ENCODE measurements at regions not wholly inside any gene's neighbourhood (a gene's known extent, or its start where the extent isn't known, plus 50 kb on each side); places are given as distances from the start of the nearest gene placed in this dataset.

DNA sequence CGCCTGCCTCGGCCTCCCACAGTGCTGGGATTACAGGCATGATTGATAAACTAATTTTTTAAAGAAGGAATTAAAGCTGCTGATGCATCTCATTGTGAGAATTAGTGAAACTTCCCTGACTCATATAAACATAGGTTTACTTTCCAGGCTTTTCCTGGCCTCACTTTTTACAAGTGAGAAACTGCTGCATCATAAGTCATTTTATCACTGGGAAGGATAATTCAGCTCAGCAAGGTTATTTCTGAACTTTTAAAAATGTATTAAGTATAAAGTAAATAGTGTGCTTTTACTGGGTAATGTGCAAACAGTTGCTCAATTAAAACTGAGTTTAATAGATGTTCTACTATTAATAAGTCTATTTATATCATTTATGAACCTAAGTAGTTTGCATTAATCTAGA is 1130.3 kb upstream of the CDH2 start:
- DNase-seq (no peak), ATAC-seq (no peak)
- intact Hi-C loops (cut with DNase I): no loop called here
- Histone ChIP-seq H3K36me3 (replicated peaks in 1 of 2; ENCODE audit: insufficient read depth in 1 of 2, low read depth in 2 of 2) (no peaks in the 10 kb centered on the region), H3K27me3 (no peaks in the 10 kb centered on the region), H3K4me3 (no peak overlapping the region), H3K9me3 (no peaks in the 10 kb centered on the region), H3K4me1 (no peaks in the 10 kb centered on the region), H3K27ac (no peak overlapping the region)
- TF ChIP-seq CTCF (IDR thresholded peaks at IDR 0.05) (no peak), POLR2A (IDR thresholded peaks at IDR 0.05) (no peak)
- 72 to 82% methylated on average over 2 of the region's 2 CpGs for WGBS, 2 donors

GRCh38 chr18:29305516-29305915 is 1128.6 kb upstream of the CDH2 start:
- H3K9me3 ChIP-seq: no peaks in the 10 kb centered on the region
- DNase-seq: no peak
- TF ChIP-seq POLR2A (IDR thresholded peaks at IDR 0.05) (no peak), CTCF (IDR thresholded peaks at IDR 0.05) (no peak)
- WGBS, 2 donors: 59 to 65% methylated on average over 3 of the region's 3 CpGs
- no peak for ATAC-seq
- intact Hi-C loops (cut with DNase I): no loop called here
- no peaks in the 10 kb centered on the region for H3K36me3 ChIP-seq (replicated peaks in 1 of 2; ENCODE audit: insufficient read depth in 1 of 2, low read depth in 2 of 2)
- H3K4me1 ChIP-seq: no peaks in the 10 kb centered on the region
- no peak overlapping the region for H3K4me3 ChIP-seq
- H3K27ac ChIP-seq: no peak overlapping the region
- no peaks in the 10 kb centered on the region for H3K27me3 ChIP-seq

DNA sequence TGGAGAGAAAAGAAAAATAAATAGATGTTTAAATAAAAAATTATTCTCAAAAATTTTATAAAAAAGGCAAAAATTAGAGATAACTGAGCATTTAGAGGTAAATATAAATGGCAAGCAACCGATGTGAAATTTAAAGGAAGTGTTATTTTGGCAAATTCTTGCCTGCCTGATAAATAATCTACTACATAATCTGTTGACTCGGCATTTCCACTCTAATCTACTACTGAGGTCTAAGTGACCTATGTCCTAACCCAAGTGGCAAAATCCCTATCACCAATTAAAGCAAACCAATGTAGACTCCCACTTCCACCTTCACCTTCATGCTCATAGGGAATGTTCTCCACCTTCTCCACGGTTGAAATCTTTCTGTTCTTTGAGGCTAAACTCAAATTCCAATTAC is 1124.1 kb upstream of the CDH2 start:
- no peaks in the 10 kb centered on the region for H3K9me3 ChIP-seq
- H3K27ac ChIP-seq: no peak overlapping the region
- H3K4me3 ChIP-seq: no peak overlapping the region
- ATAC-seq: no peak
- WGBS, 2 donors: 42 to 52% methylated on average over 3 of the region's 3 CpGs
- no peaks in the 10 kb centered on the region for H3K36me3 ChIP-seq (replicated peaks in 1 of 2; ENCODE audit: insufficient read depth in 1 of 2, low read depth in 2 of 2)
- H3K27me3 ChIP-seq: no peaks in the 10 kb centered on the region
- H3K4me1 ChIP-seq: no peaks in the 10 kb centered on the region
- intact Hi-C loops (cut with DNase I): no loop called here
- TF ChIP-seq POLR2A (IDR thresholded peaks at IDR 0.05) (no peak), CTCF (IDR thresholded peaks at IDR 0.05) (no peak)
- DNase-seq: no peak

DNA sequence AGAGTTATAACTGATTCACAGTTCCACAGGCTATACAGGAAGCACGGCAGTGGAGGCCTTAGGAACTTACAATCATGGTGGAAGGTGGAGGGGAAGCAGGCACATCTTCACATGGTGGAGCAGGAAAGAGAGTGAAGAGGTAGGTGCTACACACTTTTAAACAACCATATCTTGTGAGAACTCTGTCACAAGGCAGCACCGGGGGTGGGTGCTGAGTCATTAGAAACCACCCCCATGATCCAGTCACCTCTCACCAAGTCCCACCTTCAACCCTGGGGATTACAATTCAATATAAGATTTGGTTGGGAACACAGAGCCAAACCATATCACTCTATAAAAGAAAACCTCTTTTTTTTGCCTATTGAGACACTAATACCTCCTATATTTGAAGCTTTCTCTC is 1108.5 kb upstream of the CDH2 start:
- Histone ChIP-seq H3K27ac (no peak overlapping the region), H3K36me3 (replicated peaks in 1 of 2; ENCODE audit: insufficient read depth in 1 of 2, low read depth in 2 of 2) (no peaks in the 10 kb centered on the region), H3K27me3 (no peaks in the 10 kb centered on the region), H3K4me3 (no peak overlapping the region), H3K9me3 (no peaks in the 10 kb centered on the region), H3K4me1 (no peaks in the 10 kb centered on the region)
- DNase-seq (no peak), ATAC-seq (no peak)
- no peak for TF ChIP-seq POLR2A (IDR thresholded peaks at IDR 0.05)
- no peak for TF ChIP-seq CTCF (IDR thresholded peaks at IDR 0.05)
- 56 to 57% methylated on average over 2 of the region's 2 CpGs for WGBS, 2 donors
- intact Hi-C loops (cut with DNase I): no loop called here

DNA sequence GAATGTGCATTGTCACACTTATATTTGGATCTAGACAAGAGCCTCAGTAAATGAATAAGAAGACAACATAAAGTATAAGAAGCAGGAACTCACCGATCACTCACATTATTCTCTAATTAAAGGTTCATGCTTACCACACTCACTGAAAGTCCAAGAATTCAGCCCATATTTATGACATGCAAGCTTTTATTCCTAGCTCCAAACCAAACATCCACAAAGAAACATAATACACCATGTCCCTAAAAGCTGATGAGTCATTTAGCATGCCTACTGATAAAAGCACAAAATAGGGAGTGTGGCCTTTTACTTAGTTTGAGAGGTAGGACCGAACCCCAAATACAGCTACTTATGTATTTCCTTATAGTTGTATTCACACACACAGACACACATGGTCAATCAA is 1094.6 kb upstream of the CDH2 start:
- H3K27me3 ChIP-seq: no peaks in the 10 kb centered on the region
- DNase-seq (no peak), ATAC-seq (no peak)
- no peaks in the 10 kb centered on the region for H3K4me1 ChIP-seq
- no peaks in the 10 kb centered on the region for H3K9me3 ChIP-seq
- WGBS, 2 donors: 75% methylated on average over 2 of the region's 2 CpGs
- no peaks in the 10 kb centered on the region for H3K36me3 ChIP-seq (replicated peaks in 1 of 2; ENCODE audit: insufficient read depth in 1 of 2, low read depth in 2 of 2)
- H3K27ac ChIP-seq: no peak overlapping the region
- intact Hi-C loops (cut with DNase I): no loop called here
- H3K4me3 ChIP-seq: no peak overlapping the region
- TF ChIP-seq POLR2A (IDR thresholded peaks at IDR 0.05) (no peak), CTCF (IDR thresholded peaks at IDR 0.05) (no peak)

Data from body of pancreas (tissue), 4 donors.